A549 (cell line): ENCODE measurements at regions not wholly inside any gene's neighbourhood (a gene's known extent, or its start where the extent isn't known, plus 50 kb on each side); places are given as distances from the start of the nearest gene placed in this dataset.

Source experiments
- ATAC-seq, 2 experiments: fragments of 200-7000 bp in 1 of 2; fragments of >200 bp in 1 of 2; cut with Nextera tagmentation in 1 of 2; cut with Tn5 transposase in 1 of 2; 3 replicates each; pipeline versions ENCODE4 v1.8.0 to v1.9.1; 2018 to 2020; ENCODE audit warnings: mild to moderate bottlenecking in 1 of 2, moderate library complexity in 1 of 2
- CTCF ChIA-PET: fragments of 300-600 bp; sonication (Branson Sonifier 250); formaldehyde crosslinking; extraction: SDS; loops from one replicate; lab custom pipeline; 2021; ENCODE audit warnings: antibody characterized with exemption, inconsistent platforms; lab: Yijun Ruan, JAX
- POLR2A ChIA-PET: fragments of 350-600 bp; formaldehyde crosslinking; extraction: SDS; loops from one replicate; lab custom pipeline; 2021; ENCODE audit warnings: antibody characterized with exemption, inconsistent platforms; lab: Yijun Ruan, JAX
- DNase-seq, 2 experiments: peaks; one replicate each; pipeline versions ENCODE4 v3.0.0 to v3.0.0-alpha.2; 2011 to 2016; ENCODE audit warnings: low read depth in 1 of 2, low spot score in 1 of 2
- FAIRE-seq: peaks from 2 replicates; lab custom pipeline; 2011; peaks lifted over from hg19 to GRCh38; lab: Jason Lieb, UNC
- H3K27ac ChIP-seq, 2 experiments: fragments of >200 bp; sonication (Bioruptor Twin); formaldehyde crosslinking; 3 replicates each; pipeline ENCODE4 v1.5.1; 2016 to 2017
- H3K4me1 ChIP-seq: fragments of >200 bp; sonication (Bioruptor Twin); formaldehyde crosslinking; 3 replicates; pipeline ENCODE4 v1.6.1; 2016
- H3K4me2 ChIP-seq: fragments of >200 bp; sonication (Bioruptor Twin); formaldehyde crosslinking; 3 replicates; pipeline ENCODE4 v1.6.1; 2016
- H3K4me3 ChIP-seq: fragments of >200 bp; sonication (Bioruptor Twin); formaldehyde crosslinking; 3 replicates; pipeline ENCODE4 v1.5.1; 2016
- H3K9me3 ChIP-seq: fragments of >200 bp; sonication (Bioruptor Twin); formaldehyde crosslinking; 3 replicates; pipeline ENCODE4 v1.6.1; 2016
- BHLHE40 ChIP-seq: IDR thresholded peaks from 2 replicates; pipeline ENCODE4 v1.6.1; 2012; ENCODE audit warnings: low read depth, low read length, inconsistent platforms
- CBX8 ChIP-seq: fragments of 200-600 bp; sonication (generic); IDR thresholded peaks from 2 replicates; pipeline ENCODE4 v1.6.1; 2016
- CEBPB ChIP-seq, 2 experiments: fragments of >200 bp in 1 of 2; sonication (Bioruptor Twin) in 1 of 2; formaldehyde crosslinking in 1 of 2; IDR thresholded peaks; 2 replicates each; pipeline ENCODE4 v1.6.1; 2012 to 2016
- CHD4 ChIP-seq: fragments of 200-600 bp; sonication (generic); IDR thresholded peaks from 2 replicates; pipeline ENCODE4 v1.6.1; 2016; ENCODE audit warnings: antibody characterized with exemption, mild to moderate bottlenecking, borderline replicate concordance
- EHF ChIP-seq: fragments of 250-450 bp; sonication (Bioruptor Pico); IDR thresholded peaks from 2 replicates; pipeline ENCODE4 v1.5.0; 2020; ENCODE audit warnings: mild to moderate bottlenecking
- EHMT2 ChIP-seq: fragments of 200-600 bp; sonication (generic); IDR thresholded peaks from 2 replicates; pipeline ENCODE4 v1.6.1; 2016; ENCODE audit warnings: antibody characterized with exemption, low read depth, mild to moderate bottlenecking, moderate library complexity
- FOSB ChIP-seq: fragments of 250-450 bp; sonication (Bioruptor Pico); IDR thresholded peaks from 2 replicates; pipeline ENCODE4 v1.5.0; 2020; ENCODE audit warnings: mild to moderate bottlenecking, moderate library complexity
- HDAC2 ChIP-seq: fragments of 200-600 bp; sonication (generic); IDR thresholded peaks from 2 replicates; pipeline ENCODE4 v1.6.1; 2016
- HEYL ChIP-seq: fragments of 250-450 bp; sonication (Bioruptor Pico); IDR thresholded peaks from 2 replicates; pipeline ENCODE4 v1.8.0; 2021; ENCODE audit warnings: mild to moderate bottlenecking, moderate library complexity
- KDM1A ChIP-seq: fragments of 200-600 bp; sonication (generic); IDR thresholded peaks from 2 replicates; pipeline ENCODE4 v1.6.1; 2016; ENCODE audit warnings: low read depth, mild to moderate bottlenecking
- MAFK ChIP-seq: fragments of 450-650 bp; IDR thresholded peaks from 2 replicates; pipeline ENCODE4 v1.6.1; 2014; ENCODE audit not compliant: partially characterized antibody
- MAZ ChIP-seq: fragments of 150-350 bp; IDR thresholded peaks from 2 replicates; pipeline ENCODE4 v1.6.1; 2014; ENCODE audit warnings: antibody characterized with exemption, low read depth, low read length, borderline replicate concordance
- NFE2L2 ChIP-seq: fragments of 150-350 bp; conservative IDR thresholded peaks from 2 replicates; pipeline ENCODE4 v1.6.1; 2014; ENCODE audit warnings: low read length
- NPAS2 ChIP-seq: fragments of 250-450 bp; sonication (Bioruptor Pico); IDR thresholded peaks from 2 replicates; pipeline ENCODE4 v1.8.0; 2022; ENCODE audit warnings: mild to moderate bottlenecking, moderate library complexity, borderline replicate concordance
- POLR2A ChIP-seq: IDR thresholded peaks from 2 replicates; pipeline ENCODE4 v1.6.1; 2012; ENCODE audit warnings: mild to moderate bottlenecking, low read length
- POLR2AphosphoS2 ChIP-seq: conservative IDR thresholded peaks from 2 replicates; pipeline ENCODE4 v1.6.1; 2012; ENCODE audit warnings: low read length, improper control_type of control experiment, inconsistent platforms
- SMC3 ChIP-seq: fragments of >200 bp; sonication (Bioruptor Twin); formaldehyde crosslinking; IDR thresholded peaks from 3 replicates; pipeline ENCODE4 v1.6.1; 2018; ENCODE audit warnings: inconsistent platforms
- SREBF2 ChIP-seq: fragments of 450-650 bp; IDR thresholded peaks from 2 replicates; pipeline ENCODE4 v1.6.1; 2014; ENCODE audit warnings: mild to moderate bottlenecking, moderate library complexity
- TFCP2L1 ChIP-seq: fragments of 250-450 bp; sonication (Bioruptor Pico); IDR thresholded peaks from 2 replicates; pipeline ENCODE4 v1.5.0; 2021; ENCODE audit warnings: mild to moderate bottlenecking
- ZNF302 ChIP-seq: fragments of 250-450 bp; sonication (Bioruptor Pico); IDR thresholded peaks from 2 replicates; pipeline ENCODE4 v1.9.0; 2021; ENCODE audit warnings: inconsistent platforms, mild to moderate bottlenecking, moderate library complexity
- WGBS: methylation state at CpG from one replicate; pipeline ENCODE4 v1.1.6; 2017; ENCODE audit errors: missing lambda C conversion rate; 5-methylcytosine and 5-hydroxymethylcytosine counted together
- TF ChIP-seq, protein P1 (sequence below): fragments of >200 bp; sonication (Bioruptor Twin); formaldehyde crosslinking; IDR thresholded peaks from 3 replicates; pipeline ENCODE4 v1.6.1; 2016
- TF ChIP-seq, protein P2 (sequence below): fragments of 150-350 bp; IDR thresholded peaks from 2 replicates; pipeline ENCODE4 v1.6.1; 2014; ENCODE audit warnings: low read depth, mild to moderate bottlenecking, low read length
- TF ChIP-seq, protein P3 (sequence below): fragments of >200 bp; sonication (Bioruptor Twin); formaldehyde crosslinking; IDR thresholded peaks from 3 replicates; pipeline ENCODE4 v1.5.1; 2016
- TF ChIP-seq, protein P4 (sequence below): fragments of >200 bp; sonication (Bioruptor Twin); formaldehyde crosslinking; IDR thresholded peaks from 2 replicates; pipeline ENCODE4 v1.6.1; 2016
- TF ChIP-seq, protein P5 (sequence below): fragments of 200-600 bp; sonication (generic); IDR thresholded peaks from 2 replicates; pipeline ENCODE4 v1.6.1; 2016; ENCODE audit warnings: antibody characterized with exemption, mild to moderate bottlenecking, moderate library complexity
- TF ChIP-seq, protein P6 (sequence below): IDR thresholded peaks from 2 replicates; pipeline ENCODE4 v1.6.1; 2012; ENCODE audit warnings: low read depth, borderline replicate concordance
- TF ChIP-seq, protein P7 (sequence below): fragments of 250-450 bp; sonication (Bioruptor Pico); IDR thresholded peaks from 2 replicates; pipeline ENCODE4 v1.5.0; 2021; ENCODE audit warnings: mild to moderate bottlenecking, moderate library complexity, borderline replicate concordance

DNA sequence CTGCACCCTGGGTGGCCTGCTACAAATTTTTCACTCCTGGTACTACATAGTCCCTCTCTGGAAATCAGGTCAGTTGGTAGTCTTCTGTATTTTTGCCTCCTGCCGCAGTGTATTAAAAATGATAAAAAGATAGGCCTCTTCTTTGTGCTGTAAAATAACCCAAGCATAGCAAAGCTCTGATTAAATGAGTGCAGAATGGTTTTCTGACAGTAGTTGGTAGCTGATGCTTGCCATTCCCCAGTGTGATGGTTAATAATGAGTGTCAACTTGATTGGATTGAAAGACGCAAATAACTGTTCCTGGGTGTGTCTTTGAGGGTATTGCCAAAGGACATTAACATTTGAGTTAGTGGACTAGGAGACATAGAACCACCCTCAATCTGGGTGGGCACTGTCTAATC is 264.4 kb upstream of the ZNF717 start:
- DNase-seq: no peak
- no peak overlapping the region for H3K27ac ChIP-seq
- no peak overlapping the region for H3K4me3 ChIP-seq
- H3K4me2 ChIP-seq: no peak overlapping the region
- FAIRE-seq: no peak
- 17% methylated on average over 2 of the region's 2 CpGs for WGBS
- TF ChIP-seq SMC3 (no peak), EHMT2 (no peak), MAFK (no peak), EHF (no peak), POLR2AphosphoS2 (no peak), TFCP2L1 (CRISPR knock-in tag) (no peak), NFE2L2 (no peak), ZNF302 (CRISPR knock-in tag) (no peak), CBX8 (no peak), HDAC2 (no peak), BHLHE40 (no peak), HEYL (CRISPR knock-in tag) (no peak), KDM1A (no peak), POLR2A (no peak)
- TF ChIP-seq, protein P1, sequence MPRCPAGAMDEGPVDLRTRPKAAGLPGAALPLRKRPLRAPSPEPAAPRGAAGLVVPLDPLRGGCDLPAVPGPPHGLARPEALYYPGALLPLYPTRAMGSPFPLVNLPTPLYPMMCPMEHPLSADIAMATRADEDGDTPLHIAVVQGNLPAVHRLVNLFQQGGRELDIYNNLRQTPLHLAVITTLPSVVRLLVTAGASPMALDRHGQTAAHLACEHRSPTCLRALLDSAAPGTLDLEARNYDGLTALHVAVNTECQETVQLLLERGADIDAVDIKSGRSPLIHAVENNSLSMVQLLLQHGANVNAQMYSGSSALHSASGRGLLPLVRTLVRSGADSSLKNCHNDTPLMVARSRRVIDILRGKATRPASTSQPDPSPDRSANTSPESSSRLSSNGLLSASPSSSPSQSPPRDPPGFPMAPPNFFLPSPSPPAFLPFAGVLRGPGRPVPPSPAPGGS: no peak
- TF ChIP-seq, protein P2, sequence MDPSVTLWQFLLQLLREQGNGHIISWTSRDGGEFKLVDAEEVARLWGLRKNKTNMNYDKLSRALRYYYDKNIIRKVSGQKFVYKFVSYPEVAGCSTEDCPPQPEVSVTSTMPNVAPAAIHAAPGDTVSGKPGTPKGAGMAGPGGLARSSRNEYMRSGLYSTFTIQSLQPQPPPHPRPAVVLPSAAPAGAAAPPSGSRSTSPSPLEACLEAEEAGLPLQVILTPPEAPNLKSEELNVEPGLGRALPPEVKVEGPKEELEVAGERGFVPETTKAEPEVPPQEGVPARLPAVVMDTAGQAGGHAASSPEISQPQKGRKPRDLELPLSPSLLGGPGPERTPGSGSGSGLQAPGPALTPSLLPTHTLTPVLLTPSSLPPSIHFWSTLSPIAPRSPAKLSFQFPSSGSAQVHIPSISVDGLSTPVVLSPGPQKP: no peak
- TF ChIP-seq, protein P3, sequence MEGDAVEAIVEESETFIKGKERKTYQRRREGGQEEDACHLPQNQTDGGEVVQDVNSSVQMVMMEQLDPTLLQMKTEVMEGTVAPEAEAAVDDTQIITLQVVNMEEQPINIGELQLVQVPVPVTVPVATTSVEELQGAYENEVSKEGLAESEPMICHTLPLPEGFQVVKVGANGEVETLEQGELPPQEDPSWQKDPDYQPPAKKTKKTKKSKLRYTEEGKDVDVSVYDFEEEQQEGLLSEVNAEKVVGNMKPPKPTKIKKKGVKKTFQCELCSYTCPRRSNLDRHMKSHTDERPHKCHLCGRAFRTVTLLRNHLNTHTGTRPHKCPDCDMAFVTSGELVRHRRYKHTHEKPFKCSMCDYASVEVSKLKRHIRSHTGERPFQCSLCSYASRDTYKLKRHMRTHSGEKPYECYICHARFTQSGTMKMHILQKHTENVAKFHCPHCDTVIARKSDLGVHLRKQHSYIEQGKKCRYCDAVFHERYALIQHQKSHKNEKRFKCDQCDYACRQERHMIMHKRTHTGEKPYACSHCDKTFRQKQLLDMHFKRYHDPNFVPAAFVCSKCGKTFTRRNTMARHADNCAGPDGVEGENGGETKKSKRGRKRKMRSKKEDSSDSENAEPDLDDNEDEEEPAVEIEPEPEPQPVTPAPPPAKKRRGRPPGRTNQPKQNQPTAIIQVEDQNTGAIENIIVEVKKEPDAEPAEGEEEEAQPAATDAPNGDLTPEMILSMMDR: no peak
- TF ChIP-seq, protein P4, sequence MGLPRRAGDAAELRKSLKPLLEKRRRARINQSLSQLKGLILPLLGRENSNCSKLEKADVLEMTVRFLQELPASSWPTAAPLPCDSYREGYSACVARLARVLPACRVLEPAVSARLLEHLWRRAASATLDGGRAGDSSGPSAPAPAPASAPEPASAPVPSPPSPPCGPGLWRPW: no peak
- TF ChIP-seq, protein P5, sequence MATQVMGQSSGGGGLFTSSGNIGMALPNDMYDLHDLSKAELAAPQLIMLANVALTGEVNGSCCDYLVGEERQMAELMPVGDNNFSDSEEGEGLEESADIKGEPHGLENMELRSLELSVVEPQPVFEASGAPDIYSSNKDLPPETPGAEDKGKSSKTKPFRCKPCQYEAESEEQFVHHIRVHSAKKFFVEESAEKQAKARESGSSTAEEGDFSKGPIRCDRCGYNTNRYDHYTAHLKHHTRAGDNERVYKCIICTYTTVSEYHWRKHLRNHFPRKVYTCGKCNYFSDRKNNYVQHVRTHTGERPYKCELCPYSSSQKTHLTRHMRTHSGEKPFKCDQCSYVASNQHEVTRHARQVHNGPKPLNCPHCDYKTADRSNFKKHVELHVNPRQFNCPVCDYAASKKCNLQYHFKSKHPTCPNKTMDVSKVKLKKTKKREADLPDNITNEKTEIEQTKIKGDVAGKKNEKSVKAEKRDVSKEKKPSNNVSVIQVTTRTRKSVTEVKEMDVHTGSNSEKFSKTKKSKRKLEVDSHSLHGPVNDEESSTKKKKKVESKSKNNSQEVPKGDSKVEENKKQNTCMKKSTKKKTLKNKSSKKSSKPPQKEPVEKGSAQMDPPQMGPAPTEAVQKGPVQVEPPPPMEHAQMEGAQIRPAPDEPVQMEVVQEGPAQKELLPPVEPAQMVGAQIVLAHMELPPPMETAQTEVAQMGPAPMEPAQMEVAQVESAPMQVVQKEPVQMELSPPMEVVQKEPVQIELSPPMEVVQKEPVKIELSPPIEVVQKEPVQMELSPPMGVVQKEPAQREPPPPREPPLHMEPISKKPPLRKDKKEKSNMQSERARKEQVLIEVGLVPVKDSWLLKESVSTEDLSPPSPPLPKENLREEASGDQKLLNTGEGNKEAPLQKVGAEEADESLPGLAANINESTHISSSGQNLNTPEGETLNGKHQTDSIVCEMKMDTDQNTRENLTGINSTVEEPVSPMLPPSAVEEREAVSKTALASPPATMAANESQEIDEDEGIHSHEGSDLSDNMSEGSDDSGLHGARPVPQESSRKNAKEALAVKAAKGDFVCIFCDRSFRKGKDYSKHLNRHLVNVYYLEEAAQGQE: no peak
- no peak for ATAC-seq
- no peaks in the 10 kb centered on the region for H3K4me1 ChIP-seq
- H3K9me3 ChIP-seq: no peaks in the 10 kb centered on the region; the same call in 1 of the 3 replicates
- ChIA-PET POLR2A (no interaction called here), CTCF (no interaction called here)

DNA sequence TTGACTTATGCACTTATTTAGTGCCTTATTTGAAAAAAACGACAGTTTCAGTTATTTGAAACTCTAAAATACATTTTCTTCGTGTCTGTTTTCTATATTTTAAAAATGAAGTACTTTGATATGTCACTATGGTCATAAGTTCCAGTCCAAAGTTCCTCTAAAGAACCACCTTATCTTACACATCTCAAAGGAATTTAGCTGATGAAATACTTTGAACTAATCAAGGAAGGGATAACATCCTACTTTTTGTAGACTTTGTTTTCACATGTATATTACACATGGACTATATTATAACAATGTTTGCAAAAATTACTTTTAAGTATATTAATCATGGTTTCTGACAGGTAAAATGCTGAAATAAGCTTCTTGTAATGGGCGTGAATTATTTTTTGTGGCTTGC is 265.8 kb upstream of the ZNF717 start:
- ChIA-PET CTCF (no interaction called here), POLR2A (no interaction called here)
- no peak overlapping the region for H3K27ac ChIP-seq
- H3K4me2 ChIP-seq: no peak overlapping the region
- no peak for FAIRE-seq
- WGBS: under 1% methylated on average over 3 of the region's 3 CpGs
- H3K4me1 ChIP-seq: no peaks in the 10 kb centered on the region
- no peak overlapping the region for H3K4me3 ChIP-seq
- H3K9me3 ChIP-seq: peaks cover 4% of the 10 kb centered on the region; the same call in 1 of the 3 replicates
- ATAC-seq: no peak
- DNase-seq: no peak
- TF ChIP-seq EHF (no peak), TFCP2L1 (CRISPR knock-in tag) (no peak), EHMT2 (no peak), MAZ (no peak), HDAC2 (no peak), NPAS2 (CRISPR knock-in tag) (no peak), BHLHE40 (no peak), NFE2L2 (no peak), CEBPB (IDR thresholded peaks at IDR 0.05) (no peak), FOSB (CRISPR knock-in tag) (no peak), SMC3 (no peak), SREBF2 (no peak), ZNF302 (CRISPR knock-in tag) (no peak), CHD4 (no peak)
- TF ChIP-seq, protein P6, sequence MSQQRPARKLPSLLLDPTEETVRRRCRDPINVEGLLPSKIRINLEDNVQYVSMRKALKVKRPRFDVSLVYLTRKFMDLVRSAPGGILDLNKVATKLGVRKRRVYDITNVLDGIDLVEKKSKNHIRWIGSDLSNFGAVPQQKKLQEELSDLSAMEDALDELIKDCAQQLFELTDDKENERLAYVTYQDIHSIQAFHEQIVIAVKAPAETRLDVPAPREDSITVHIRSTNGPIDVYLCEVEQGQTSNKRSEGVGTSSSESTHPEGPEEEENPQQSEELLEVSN: no peak
- TF ChIP-seq, protein P7, sequence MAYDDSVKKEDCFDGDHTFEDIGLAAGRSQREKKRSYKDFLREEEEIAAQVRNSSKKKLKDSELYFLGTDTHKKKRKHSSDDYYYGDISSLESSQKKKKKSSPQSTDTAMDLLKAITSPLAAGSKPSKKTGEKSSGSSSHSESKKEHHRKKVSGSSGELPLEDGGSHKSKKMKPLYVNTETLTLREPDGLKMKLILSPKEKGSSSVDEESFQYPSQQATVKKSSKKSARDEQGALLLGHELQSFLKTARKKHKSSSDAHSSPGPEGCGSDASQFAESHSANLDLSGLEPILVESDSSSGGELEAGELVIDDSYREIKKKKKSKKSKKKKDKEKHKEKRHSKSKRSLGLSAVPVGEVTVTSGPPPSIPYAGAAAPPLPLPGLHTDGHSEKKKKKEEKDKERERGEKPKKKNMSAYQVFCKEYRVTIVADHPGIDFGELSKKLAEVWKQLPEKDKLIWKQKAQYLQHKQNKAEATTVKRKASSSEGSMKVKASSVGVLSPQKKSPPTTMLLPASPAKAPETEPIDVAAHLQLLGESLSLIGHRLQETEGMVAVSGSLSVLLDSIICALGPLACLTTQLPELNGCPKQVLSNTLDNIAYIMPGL (CRISPR knock-in tag): no peak
